ENCODE measurements at regions not wholly inside any gene's neighbourhood (a gene's known extent, or its start where the extent isn't known, plus 50 kb on each side); places are given as distances from the start of the nearest gene placed in this dataset.

DNA sequence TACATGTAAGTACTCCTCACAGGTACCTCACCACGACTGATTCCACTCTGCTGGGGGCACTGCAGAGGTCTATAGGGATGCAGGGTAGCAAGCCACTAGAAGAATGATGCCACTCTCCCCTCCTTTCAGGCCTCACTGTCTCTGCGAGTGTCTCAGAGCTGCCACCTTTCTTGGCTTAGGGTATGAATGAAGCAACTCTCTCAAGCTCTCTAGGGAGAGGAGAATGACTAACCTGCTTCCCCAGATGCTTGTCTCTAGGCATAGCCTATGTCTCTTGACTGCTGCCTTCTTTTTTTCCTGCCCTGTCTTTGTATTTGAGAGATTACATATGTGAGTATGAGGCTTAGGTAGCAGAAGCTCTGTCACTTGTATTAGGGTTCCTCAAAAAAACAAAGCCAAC, 566.5 kb upstream of the ATP2B1 start:
- Histone ChIP-seq H3K79me2 (ENCODE audit: insufficient read depth, low read length) (no peaks in the 10 kb centered on the region), H3K9me3 (ENCODE audit: control insufficient read depth, low read depth, low read length) (no peaks in the 10 kb centered on the region), H2BK15ac (ENCODE audit: low read depth, low read length) (no peak overlapping the region), H3K14ac (ENCODE audit: insufficient read depth, low read length) (no peak overlapping the region), H3K79me1 (ENCODE audit: insufficient read depth, low read depth, low read length, poor library complexity, severe bottlenecking) (no peaks in the 10 kb centered on the region), H2BK20ac (ENCODE audit: low read depth, low read length, poor library complexity, severe bottlenecking) (no peak overlapping the region), H2AFZ (ENCODE audit: low read length) (no peak overlapping the region), H4K5ac (ENCODE audit: insufficient read length, low read depth, low read length) (no peak overlapping the region), H4K91ac (ENCODE audit: insufficient read length, low read depth, low read length) (no peak overlapping the region), H2BK12ac (ENCODE audit: insufficient read length, low read depth, low read length) (no peak overlapping the region), H3K9ac (ENCODE audit: extremely low read depth, insufficient read length, low read length) (no peak overlapping the region), H2BK5ac (ENCODE audit: insufficient read length, low read length) (no peak overlapping the region), H3K4me2 (ENCODE audit: insufficient read depth, insufficient read length, low read length) (no peak overlapping the region), H2AK5ac (ENCODE audit: insufficient read length, low read length) (no peak overlapping the region), H3K56ac (ENCODE audit: insufficient read length, low read depth, low read length) (no peak overlapping the region), H3K27ac (ENCODE audit: insufficient read length, low read depth, low read length) (no peak overlapping the region), H2BK120ac (ENCODE audit: low read depth, low read length, poor library complexity, severe bottlenecking) (no peak overlapping the region), H3T11ph (ENCODE audit: low read length) (no peak overlapping the region), H3K23me2 (ENCODE audit: insufficient read length, low read depth, low read length, poor library complexity, severe bottlenecking) (no peaks in the 10 kb centered on the region), H3K18ac (ENCODE audit: insufficient read length, low read depth, low read length) (no peak overlapping the region), H3K4me1 (ENCODE audit: insufficient read depth, low read length) (no peaks in the 10 kb centered on the region), H3K23ac (ENCODE audit: insufficient read length, low read depth, low read length) (no peak overlapping the region), H4K8ac (replicated peaks; ENCODE audit: insufficient read length, low read depth, low read length) (no peak overlapping the region), H3K4ac (ENCODE audit: low read depth, low read length) (no peak overlapping the region), H3K27me3 (ENCODE audit: insufficient read depth, low read length) (no peaks in the 10 kb centered on the region), H4K20me1 (ENCODE audit: control insufficient read depth, insufficient read depth, insufficient read length) (no peaks in the 10 kb centered on the region)
- TF ChIP-seq, protein P1, sequence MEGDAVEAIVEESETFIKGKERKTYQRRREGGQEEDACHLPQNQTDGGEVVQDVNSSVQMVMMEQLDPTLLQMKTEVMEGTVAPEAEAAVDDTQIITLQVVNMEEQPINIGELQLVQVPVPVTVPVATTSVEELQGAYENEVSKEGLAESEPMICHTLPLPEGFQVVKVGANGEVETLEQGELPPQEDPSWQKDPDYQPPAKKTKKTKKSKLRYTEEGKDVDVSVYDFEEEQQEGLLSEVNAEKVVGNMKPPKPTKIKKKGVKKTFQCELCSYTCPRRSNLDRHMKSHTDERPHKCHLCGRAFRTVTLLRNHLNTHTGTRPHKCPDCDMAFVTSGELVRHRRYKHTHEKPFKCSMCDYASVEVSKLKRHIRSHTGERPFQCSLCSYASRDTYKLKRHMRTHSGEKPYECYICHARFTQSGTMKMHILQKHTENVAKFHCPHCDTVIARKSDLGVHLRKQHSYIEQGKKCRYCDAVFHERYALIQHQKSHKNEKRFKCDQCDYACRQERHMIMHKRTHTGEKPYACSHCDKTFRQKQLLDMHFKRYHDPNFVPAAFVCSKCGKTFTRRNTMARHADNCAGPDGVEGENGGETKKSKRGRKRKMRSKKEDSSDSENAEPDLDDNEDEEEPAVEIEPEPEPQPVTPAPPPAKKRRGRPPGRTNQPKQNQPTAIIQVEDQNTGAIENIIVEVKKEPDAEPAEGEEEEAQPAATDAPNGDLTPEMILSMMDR (conservative IDR thresholded peaks at IDR 0.05), result no peak
- H3K4me3 Mint-ChIP-seq, result no peak overlapping the region
- H3K9me3 Mint-ChIP-seq, result peaks cover 0 to 4% of the 10 kb centered on the region in 2 experiments; a peak in 1 of 5 replicates
- no peaks in the 10 kb centered on the region for H3K4me1 Mint-ChIP-seq
- no CpG with 5 or more reads among the region's 2 CpGs for WGBS (ENCODE audit: extremely low coverage, insufficient read length, low lambda C conversion rate)
- no peak overlapping the region for H3K27ac Mint-ChIP-seq
- H3K27me3 Mint-ChIP-seq (ENCODE audit: low read depth), result no peaks in the 10 kb centered on the region
- no peak for DNase-seq
- no peaks in the 10 kb centered on the region; a peak in 1 of 7 replicates for H3K36me3 Mint-ChIP-seq (ENCODE audit: insufficient read depth in 1 of 3, low read depth in 3 of 3)

Measured in H9 (cell line).